ENCODE measurements at regions not wholly inside any gene's neighbourhood (a gene's known extent, or its start where the extent isn't known, plus 50 kb on each side); places are given as distances from the start of the nearest gene placed in this dataset.

GRCh38 chr7:72476608-72477305, 64.6 kb upstream of the CALN1 start:
- no peak for TF ChIP-seq CTCF (IDR thresholded peaks at IDR 0.05)
- TF ChIP-seq EZH2 (IDR thresholded peaks at IDR 0.05; ENCODE audit: borderline replicate concordance, insufficient read depth, low read depth, low read length, poor library complexity, severe bottlenecking), result no peak

All from B cell (primary cell).